H1 (cell line): ENCODE measurements at regions not wholly inside any gene's neighbourhood (a gene's known extent, or its start where the extent isn't known, plus 50 kb on each side); places are given as distances from the start of the nearest gene placed in this dataset.
A peak's percentile ranks its signal among the peaks of the same experiment; 100 is the strongest.

Experiments
- CTCF ChIA-PET: fragments of 300-600 bp; sonication (Branson Sonifier 250); formaldehyde crosslinking; loops from one replicate; lab custom pipeline; 2021; ENCODE audit not compliant: partially characterized antibody; lab: Charles Lee
- POLR2A ChIA-PET: fragments of 300-600 bp; sonication (Branson Sonifier 250); formaldehyde crosslinking; loops from one replicate; lab custom pipeline; 2021; ENCODE audit warnings: inconsistent platforms; ENCODE audit not compliant: partially characterized antibody; lab: Charles Lee
- DNase-seq, 2 experiments: peaks; one replicate each; pipeline versions ENCODE4 v3.0.0 to v3.0.0-alpha.2; 2010 to 2022; ENCODE audit warnings: low spot score in 2 of 2, low read depth in 1 of 2, mixed read lengths in 1 of 2
- FAIRE-seq: peaks from 2 replicates; lab custom pipeline; 2011; peaks lifted over from hg19 to GRCh38; lab: Jason Lieb, UNC
- H2AFZ ChIP-seq: 2 replicates; pipeline ENCODE4 v1.8.1; 2012; ENCODE audit warnings: low read length, inconsistent platforms
- H2AK5ac ChIP-seq: 2 replicates; pipeline ENCODE4 v1.6.1; 2013; ENCODE audit warnings: low read depth, low read length
- H2BK120ac ChIP-seq: replicated peaks from 2 replicates; pipeline ENCODE3; 2013; ENCODE audit warnings: low read depth, low read length, inconsistent platforms
- H2BK12ac ChIP-seq: 2 replicates; pipeline ENCODE4 v1.6.1; 2013; ENCODE audit warnings: low read depth, low read length
- H2BK15ac ChIP-seq: 2 replicates; pipeline ENCODE4 v1.6.1; 2013; ENCODE audit warnings: low read length
- H2BK20ac ChIP-seq: 2 replicates; pipeline ENCODE4 v1.6.1; 2013; ENCODE audit warnings: low read length
- H2BK5ac ChIP-seq: 2 replicates; pipeline ENCODE4 v1.6.1; 2013; ENCODE audit warnings: low read depth, low read length
- H3K14ac ChIP-seq: 2 replicates; pipeline ENCODE4 v1.6.1; 2013; ENCODE audit warnings: inconsistent platforms; ENCODE audit not compliant: insufficient read length
- H3K18ac ChIP-seq: 2 replicates; pipeline ENCODE4 v1.6.1; 2013; ENCODE audit warnings: low read length; ENCODE audit errors: extremely low read depth
- H3K23ac ChIP-seq: 2 replicates; pipeline ENCODE4 v1.6.1; 2013; ENCODE audit warnings: inconsistent platforms; ENCODE audit not compliant: insufficient read length
- H3K23me2 ChIP-seq: 2 replicates; pipeline ENCODE4 v1.6.1; 2013; ENCODE audit warnings: low read depth, low read length
- H3K27ac ChIP-seq: 2 replicates; pipeline ENCODE4 v1.6.1; 2011; ENCODE audit warnings: low read depth, low read length, inconsistent platforms
- H3K27me3 ChIP-seq, 4 experiments: replicated peaks in 1 of 4; 1 replicate in 1 of 4; 2 replicates in 3 of 4; pipeline versions ENCODE4 v1.6.1 to v1.8.1; 2011 to 2013; ENCODE audit warnings: low read length in 3 of 4, mild to moderate bottlenecking in 3 of 4, inconsistent platforms in 2 of 4, mixed read lengths in 2 of 4, moderate library complexity in 1 of 4; ENCODE audit not compliant: control insufficient read depth in 3 of 4, insufficient read depth in 3 of 4; ENCODE audit errors: extremely low read depth in 1 of 4
- H3K36me3 ChIP-seq, 4 experiments: 2 replicates each; pipeline versions ENCODE4 v1.6.1 to v1.8.1; 2011 to 2013; ENCODE audit warnings: mild to moderate bottlenecking in 4 of 4, low read length in 3 of 4, moderate library complexity in 2 of 4, control low read depth in 1 of 4, inconsistent platforms in 1 of 4; ENCODE audit not compliant: insufficient read depth in 4 of 4, control insufficient read depth in 2 of 4
- H3K4ac ChIP-seq: replicated peaks from 2 replicates; pipeline ENCODE3; 2013; ENCODE audit warnings: low read length, low read depth, mixed read lengths, inconsistent platforms; ENCODE audit not compliant: insufficient read length
- H3K4me1 ChIP-seq, 4 experiments: replicated peaks in 1 of 4; 1 replicate in 1 of 4; 2 replicates in 3 of 4; pipeline versions ENCODE4 v1.6.1 to v1.8.1; 2011 to 2013; ENCODE audit warnings: low read length in 3 of 4, inconsistent platforms in 2 of 4, mixed read lengths in 1 of 4; ENCODE audit not compliant: insufficient read depth in 4 of 4, control insufficient read depth in 3 of 4
- H3K4me2 ChIP-seq, 2 experiments: 2 replicates each; pipeline versions ENCODE4 v1.6.1 to v1.8.1; 2011 to 2013; ENCODE audit warnings: low read depth in 2 of 2, low read length in 2 of 2, control low read depth in 1 of 2, inconsistent platforms in 1 of 2, mild to moderate bottlenecking in 1 of 2; ENCODE audit not compliant: insufficient read depth in 1 of 2
- H3K4me3 ChIP-seq, 4 experiments: fragments of 200-600, 300-600 bp in 1 of 4; sonication (generic), shearing (Covaris generic), sonication (Bioruptor Twin) in 1 of 4; 2 replicates each; pipeline versions ENCODE4 v1.5.1 to v1.8.1; 2011 to 2016; ENCODE audit warnings: low read length in 4 of 4, low read depth in 3 of 4, control low read depth in 2 of 4, inconsistent platforms in 2 of 4, mild to moderate bottlenecking in 2 of 4, mixed read lengths in 1 of 4, moderate library complexity in 1 of 4; ENCODE audit not compliant: insufficient read depth in 2 of 4; ENCODE audit errors: extremely low read depth in 1 of 4
- H3K56ac ChIP-seq: replicated peaks from 2 replicates; pipeline ENCODE3; 2013; ENCODE audit warnings: low read depth, mild to moderate bottlenecking, mixed read lengths, low read length, inconsistent platforms; ENCODE audit not compliant: insufficient read length
- H3K79me1 ChIP-seq: 2 replicates; pipeline ENCODE4 v1.6.1; 2013; ENCODE audit warnings: low read depth, low read length, control low read depth
- H3K79me2 ChIP-seq, 2 experiments: 2 replicates each; pipeline versions ENCODE4 v1.6.1 to v1.8.1; 2012 to 2013; ENCODE audit warnings: low read length in 2 of 2, mild to moderate bottlenecking in 2 of 2, inconsistent platforms in 1 of 2; ENCODE audit not compliant: insufficient read depth in 2 of 2, control insufficient read depth in 1 of 2
- H3K9ac ChIP-seq, 4 experiments: replicated peaks in 1 of 4; 1 replicate in 1 of 4; 2 replicates in 3 of 4; pipeline versions ENCODE4 v1.6.1 to v1.8.1; 2011 to 2013; ENCODE audit warnings: low read depth in 3 of 4, low read length in 3 of 4, control low read depth in 2 of 4, mild to moderate bottlenecking in 2 of 4, moderate library complexity in 2 of 4, inconsistent platforms in 1 of 4; ENCODE audit errors: extremely low read depth in 1 of 4
- H3K9me3 ChIP-seq, 2 experiments: 2 replicates each; pipeline versions ENCODE4 v1.6.1 to v1.8.1; 2012 to 2013; ENCODE audit warnings: mild to moderate bottlenecking in 2 of 2, moderate library complexity in 2 of 2, control low read depth in 1 of 2, inconsistent platforms in 1 of 2, low read depth in 1 of 2, low read length in 1 of 2, mixed read lengths in 1 of 2; ENCODE audit not compliant: insufficient read depth in 2 of 2
- H4K20me1 ChIP-seq, 2 experiments: replicated peaks in 1 of 2; 2 replicates each; pipeline versions ENCODE3 to v1.8.1; 2011 to 2013; ENCODE audit warnings: inconsistent platforms in 2 of 2, low read length in 2 of 2, mild to moderate bottlenecking in 1 of 2; ENCODE audit not compliant: insufficient read depth in 2 of 2, control insufficient read depth in 1 of 2
- H4K5ac ChIP-seq: 2 replicates; pipeline ENCODE4 v1.6.1; 2013; ENCODE audit warnings: low read length, low read depth, mixed read lengths, inconsistent platforms; ENCODE audit not compliant: insufficient read length
- H4K8ac ChIP-seq: 2 replicates; pipeline ENCODE4 v1.8.0; 2013; ENCODE audit warnings: mild to moderate bottlenecking, moderate library complexity, low read length, inconsistent platforms; ENCODE audit not compliant: insufficient read depth; ENCODE audit errors: extremely low read depth
- H4K91ac ChIP-seq: replicated peaks from 2 replicates; pipeline ENCODE3; 2013; ENCODE audit warnings: low read length, mixed read lengths, inconsistent platforms; ENCODE audit not compliant: insufficient read length
- BACH1 ChIP-seq: IDR thresholded peaks from 2 replicates; pipeline ENCODE4 v1.6.1; 2012; ENCODE audit warnings: low read length, improper control_type of control experiment
- BCL11A ChIP-seq, 2 experiments: IDR thresholded peaks; one replicate each; pipeline ENCODE4 v1.6.1; 2011; ENCODE audit warnings: low read depth in 2 of 2, low read length in 2 of 2, mild to moderate bottlenecking in 2 of 2
- CEBPB ChIP-seq: IDR thresholded peaks from 2 replicates; pipeline ENCODE4 v1.6.1; 2012; ENCODE audit warnings: low read depth, low read length
- CHD1 ChIP-seq: IDR thresholded peaks from 2 replicates; pipeline ENCODE4 v1.6.1; 2012; ENCODE audit warnings: low read depth, low read length, improper control_type of control experiment
- E2F6 ChIP-seq: IDR thresholded peaks from 2 replicates; pipeline ENCODE4 v1.6.1; 2012; ENCODE audit warnings: inconsistent platforms
- EGR1 ChIP-seq: IDR thresholded peaks from 2 replicates; pipeline ENCODE4 v1.6.1; 2011; ENCODE audit warnings: low read depth, low read length, borderline replicate concordance
- EZH2 ChIP-seq: fragments of 200-600 bp; sonication (generic); IDR thresholded peaks from 2 replicates; pipeline ENCODE4 v1.7.1; 2012; ENCODE audit warnings: low read depth, mild to moderate bottlenecking, moderate library complexity, low read length, inconsistent platforms; ENCODE audit not compliant: severe bottlenecking
- GTF2F1 ChIP-seq: IDR thresholded peaks from 2 replicates; pipeline ENCODE4 v1.6.1; 2012; ENCODE audit warnings: low read depth, low read length, improper control_type of control experiment, borderline replicate concordance
- KDM5A ChIP-seq: fragments of 200-600 bp; IDR thresholded peaks from 2 replicates; pipeline ENCODE4 v1.7.1; 2012; ENCODE audit warnings: mild to moderate bottlenecking, low read length, inconsistent platforms, mixed read lengths
- MAFK ChIP-seq: IDR thresholded peaks from 2 replicates; pipeline ENCODE4 v1.6.1; 2012; ENCODE audit warnings: low read depth, mild to moderate bottlenecking, improper control_type of control experiment, low read length
- NANOG ChIP-seq: IDR thresholded peaks from 2 replicates; pipeline ENCODE4 v1.6.1; 2011; ENCODE audit warnings: low read length, low read depth, mild to moderate bottlenecking, inconsistent platforms; ENCODE audit not compliant: insufficient read depth, poor library complexity, severe bottlenecking
- PHF8 ChIP-seq: fragments of 200-600 bp; sonication (generic); conservative IDR thresholded peaks from 2 replicates; pipeline ENCODE4 v1.7.1; 2012; ENCODE audit warnings: low read depth, mild to moderate bottlenecking, inconsistent platforms, low read length, moderate library complexity
- POU5F1 ChIP-seq: IDR thresholded peaks from 2 replicates; pipeline ENCODE4 v1.6.1; 2011; ENCODE audit warnings: low read depth, mild to moderate bottlenecking, low read length, moderate library complexity
- RFX5 ChIP-seq: IDR thresholded peaks from 2 replicates; pipeline ENCODE4 v1.6.1; 2011; ENCODE audit warnings: low read depth, low read length, improper control_type of control experiment, borderline replicate concordance
- RXRA ChIP-seq: IDR thresholded peaks from 2 replicates; pipeline ENCODE4 v1.6.1; 2011; ENCODE audit warnings: low read depth, mild to moderate bottlenecking, low read length, moderate library complexity; ENCODE audit not compliant: insufficient read depth
- WGBS, 2 experiments: shearing (Covaris generic) in 1 of 2; methylation state at CpG; one replicate each; pipeline versions ENCODE4 v1.1.6 to v1.1.7; 2013 to 2015; ENCODE audit warnings: low lambda C conversion rate in 2 of 2, mixed read lengths in 2 of 2, inconsistent platforms in 1 of 2, low coverage in 1 of 2, missing lambda C conversion rate in 1 of 2; ENCODE audit not compliant: insufficient replicate concordance in 2 of 2, insufficient coverage in 1 of 2, insufficient read length in 1 of 2; ENCODE audit errors: extremely low coverage in 1 of 2, missing lambda C conversion rate in 1 of 2; 5-methylcytosine and 5-hydroxymethylcytosine counted together

DNA sequence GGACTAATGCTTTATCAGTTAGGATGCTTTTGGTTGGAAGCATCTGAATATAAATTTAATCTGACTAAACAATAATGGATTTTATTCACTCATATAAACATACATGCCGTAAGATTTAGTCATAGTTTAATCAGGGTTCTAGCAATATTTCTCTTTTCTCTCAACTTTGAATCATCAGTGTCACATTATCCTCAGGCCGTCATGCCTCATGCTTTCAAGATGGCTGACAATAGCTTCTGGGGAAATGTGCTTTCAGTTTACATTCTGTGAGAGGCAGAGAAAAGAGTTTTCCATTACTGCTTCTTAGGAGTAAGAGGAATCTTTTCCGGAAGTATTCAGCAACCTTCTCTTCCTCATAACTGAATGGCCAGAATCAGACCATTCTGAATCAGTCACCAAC, 162.2 kb downstream of the GJA1 start:
- Histone ChIP-seq H3K4me1 (peaks cover 0 to 4% (median 0%) of the 10 kb centered on the region in 4 experiments; a peak in 1 of 7 replicates), H3K27me3 (no peaks in the 10 kb centered on the region), H3K23me2 (no peaks in the 10 kb centered on the region), H3K9me3 (no peaks in the 10 kb centered on the region), H3K18ac (no peak overlapping the region), H3K9ac (no peak overlapping the region), H3K4me3 (no peak overlapping the region), H2BK20ac (no peak overlapping the region), H4K8ac (no peak overlapping the region), H3K56ac (no peak overlapping the region), H2BK15ac (no peak overlapping the region), H4K5ac (no peak overlapping the region), H3K4ac (no peak overlapping the region), H2AK5ac (no peak overlapping the region), H2BK120ac (no peak overlapping the region), H3K14ac (no peak overlapping the region), H3K27ac (no peak overlapping the region), H2BK12ac (no peak overlapping the region), H3K36me3 (no peaks in the 10 kb centered on the region), H3K79me1 (no peaks in the 10 kb centered on the region), H2BK5ac (no peak overlapping the region), H4K20me1 (no peaks in the 10 kb centered on the region), H4K91ac (no peak overlapping the region), H3K79me2 (no peaks in the 10 kb centered on the region), H2AFZ (peak overlapping the region; percentile 41), H3K23ac (no peak overlapping the region), H3K4me2 (no peak overlapping the region)
- CTCF ChIA-PET, result no interaction called here
- DNase-seq (no peak), FAIRE-seq (no peak)
- POLR2A ChIA-PET, result no interaction called here
- 93% methylated on average over 3 of the region's 3 CpGs; no CpG with 5 or more reads in 1 of the 2 experiments for WGBS, 2 experiments
- no peak for TF ChIP-seq RFX5
- TF ChIP-seq BCL11A (IDR thresholded peaks at IDR 0.05; ENCODE audit: low read depth in 2 of 2, low read length in 2 of 2), result no peak
- TF ChIP-seq EZH2, result no peak
- TF ChIP-seq RXRA, result no peak
- TF ChIP-seq GTF2F1, result no peak
- TF ChIP-seq KDM5A, result no peak
- no peak for TF ChIP-seq BACH1
- no peak for TF ChIP-seq CHD1
- TF ChIP-seq CEBPB, result no peak
- TF ChIP-seq NANOG, result no peak
- no peak for TF ChIP-seq E2F6
- TF ChIP-seq PHF8, result no peak
- TF ChIP-seq POU5F1, result no peak
- TF ChIP-seq MAFK, result no peak
- TF ChIP-seq EGR1, result no peak
